GM18511 (cell line): ENCODE measurements at regions not wholly inside any gene's neighbourhood (a gene's known extent, or its start where the extent isn't known, plus 50 kb on each side); places are given as distances from the start of the nearest gene placed in this dataset.

ENCODE experiments used
- ATAC-seq: cut with Tn5 transposase; IDR thresholded peaks from one replicate; pipeline ENCODE4 v1.9.1; 2021; ENCODE audit warnings: mild to moderate bottlenecking, moderate library complexity; ENCODE audit not compliant: unreplicated experiment

GRCh38 chr15:62785881-62786828 is 256.4 kb upstream of the TPM1 start:
- ATAC-seq = no peak

- ATAC-seq = no peak
These were observed 255.1 kb upstream of the TPM1 start for GRCh38 chr15:62787401-62787800.

GRCh38 chr15:62788224-62788623 is 254.3 kb upstream of the TPM1 start:
- ATAC-seq = no peak

- no peak for ATAC-seq
These were observed 252.0 kb upstream of the TPM1 start for GRCh38 chr15:62790546-62790945.

- ATAC-seq = no peak
These were observed 250.9 kb upstream of the TPM1 start for GRCh38 chr15:62791694-62792093.

GRCh38 chr15:62792986-62793751 is 249.4 kb upstream of the TPM1 start:
- no peak for ATAC-seq

DNA sequence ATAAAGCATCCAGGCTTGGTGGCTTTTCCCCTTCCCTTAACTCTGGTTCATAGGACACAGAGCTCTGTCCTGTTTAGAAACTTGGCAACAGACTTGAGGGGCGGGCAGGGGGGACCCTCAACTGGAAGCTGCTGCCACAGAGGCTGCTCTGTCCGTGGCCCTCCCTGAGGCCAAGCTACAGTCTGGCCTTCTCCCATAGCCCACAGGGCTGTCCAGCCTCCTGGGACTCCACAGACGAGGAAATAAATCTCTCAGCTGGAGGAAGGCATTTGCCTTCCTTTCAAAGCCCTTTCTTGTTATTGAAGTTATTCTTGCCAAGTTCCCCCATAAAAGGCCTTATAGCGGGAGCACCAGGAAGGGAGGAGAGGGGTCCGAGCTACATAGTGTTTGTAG is 248.8 kb upstream of the TPM1 start:
- ATAC-seq = no peak

DNA sequence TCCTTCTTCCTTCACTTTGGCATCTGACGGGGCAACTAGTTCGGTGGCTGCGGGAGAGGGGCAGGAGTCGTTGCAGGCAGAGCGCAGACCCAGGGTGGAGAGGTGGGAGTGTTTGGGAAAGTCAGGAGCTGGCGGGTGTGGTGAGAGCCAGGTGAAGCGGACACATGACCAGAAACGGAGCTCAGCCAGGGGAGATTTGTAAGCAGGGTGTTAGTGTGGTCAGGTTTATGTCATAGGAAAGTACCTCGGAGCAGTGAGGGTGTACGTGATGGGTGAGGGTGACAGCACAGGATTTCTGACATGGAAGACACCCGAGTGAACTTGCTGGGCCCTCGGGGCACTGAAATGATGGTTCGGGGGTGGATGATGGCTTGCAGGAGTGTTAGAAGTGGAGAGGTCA is 247.4 kb upstream of the TPM1 start:
- ATAC-seq = no peak

- ATAC-seq = no peak
These were observed 246.5 kb upstream of the TPM1 start for GRCh38 chr15:62795700-62796695.

GRCh38 chr15:62797171-62797570 is 245.4 kb upstream of the TPM1 start:
- ATAC-seq = no peak

DNA sequence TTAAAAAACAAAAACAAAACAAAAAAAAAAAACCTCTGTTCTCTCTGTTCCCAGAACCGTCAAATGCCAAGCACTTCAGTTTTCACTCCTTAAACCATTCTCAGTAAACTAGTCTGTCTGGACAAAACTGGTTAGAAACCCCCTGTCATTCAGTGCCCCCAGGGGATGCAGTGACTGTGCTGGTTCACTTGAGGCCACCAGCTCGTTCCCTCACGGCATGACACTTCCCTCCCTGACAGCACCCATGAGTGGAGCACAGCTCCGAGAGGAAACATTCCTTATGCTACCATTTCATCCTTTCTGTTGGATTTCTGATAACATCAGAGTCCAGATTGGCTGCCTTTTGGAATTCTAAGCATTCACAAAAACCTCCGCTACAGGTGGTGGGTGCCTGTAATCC is 244.0 kb upstream of the TPM1 start:
- no peak for ATAC-seq

- no peak for ATAC-seq
These were observed 243.5 kb upstream of the TPM1 start for GRCh38 chr15:62799037-62799436.

- no peak for ATAC-seq
These were observed 242.6 kb upstream of the TPM1 start for GRCh38 chr15:62799919-62800318.

DNA sequence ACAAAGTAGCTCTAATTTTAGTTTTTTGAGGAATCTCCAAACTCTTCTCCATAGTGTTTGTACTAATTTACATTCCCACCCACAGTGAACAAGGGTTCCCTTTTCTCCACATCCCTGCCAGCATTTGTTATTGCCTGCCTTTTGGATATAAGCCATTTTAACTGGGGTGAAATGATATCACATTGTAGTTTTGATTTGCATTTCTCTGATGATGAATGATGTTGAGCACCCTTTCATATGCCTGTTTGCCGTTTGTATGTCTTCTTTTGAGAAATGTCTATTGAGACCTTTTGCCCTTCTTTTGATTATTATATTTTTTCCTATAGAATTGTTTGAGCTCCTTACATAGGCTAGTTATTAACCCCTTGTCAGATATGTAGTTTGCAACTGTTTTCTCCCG is 239.9 kb upstream of the TPM1 start:
- ATAC-seq = no peak

GRCh38 chr15:62803856-62804400 is 238.6 kb upstream of the TPM1 start:
- no peak for ATAC-seq

GRCh38 chr15:62805502-62805901 is 237.0 kb upstream of the TPM1 start:
- ATAC-seq = no peak

- ATAC-seq = no peak
These were observed 234.9 kb upstream of the TPM1 start for GRCh38 chr15:62807539-62808130.

DNA sequence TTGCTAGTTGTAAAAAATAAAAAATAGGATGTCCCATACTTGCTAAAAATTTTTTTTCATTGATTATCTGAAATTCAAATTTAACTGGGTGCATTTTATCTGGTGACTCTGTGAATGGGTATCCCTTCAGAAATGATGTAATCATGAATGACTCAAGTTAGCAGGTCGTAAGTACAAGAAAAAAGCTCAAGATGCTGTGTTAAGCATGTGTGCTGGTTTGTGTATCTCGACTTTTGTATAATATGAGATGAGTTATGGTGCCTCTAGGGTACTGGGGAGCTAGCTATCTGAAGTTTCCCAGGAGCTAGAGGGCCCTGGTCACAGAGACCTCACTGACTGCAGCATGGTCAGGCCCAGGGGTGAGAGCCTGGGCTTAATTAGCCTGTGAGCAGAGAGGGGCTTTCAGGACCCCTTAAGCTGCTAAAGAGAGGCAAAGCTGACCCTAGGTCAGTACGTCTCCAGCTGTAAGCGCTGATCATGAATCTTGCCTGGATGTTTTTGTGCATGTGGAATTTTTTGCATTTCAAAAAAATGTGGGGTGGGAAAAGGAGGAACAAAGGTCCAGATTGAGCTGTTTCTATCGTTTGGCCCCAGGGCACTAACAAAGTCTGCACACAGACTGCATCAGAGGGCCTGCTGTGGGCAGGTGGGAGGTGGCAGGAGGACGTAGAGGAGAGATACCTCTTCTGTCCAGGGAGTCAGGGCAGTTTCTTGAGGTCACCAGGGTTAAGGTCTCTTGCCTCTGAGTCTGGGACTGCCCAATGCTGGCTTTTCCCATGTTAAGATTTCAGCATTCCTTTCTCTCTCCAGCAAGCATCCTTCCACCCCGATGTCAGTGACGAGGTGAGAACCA is 233.2 kb upstream of the TPM1 start:
- no peak for ATAC-seq

DNA sequence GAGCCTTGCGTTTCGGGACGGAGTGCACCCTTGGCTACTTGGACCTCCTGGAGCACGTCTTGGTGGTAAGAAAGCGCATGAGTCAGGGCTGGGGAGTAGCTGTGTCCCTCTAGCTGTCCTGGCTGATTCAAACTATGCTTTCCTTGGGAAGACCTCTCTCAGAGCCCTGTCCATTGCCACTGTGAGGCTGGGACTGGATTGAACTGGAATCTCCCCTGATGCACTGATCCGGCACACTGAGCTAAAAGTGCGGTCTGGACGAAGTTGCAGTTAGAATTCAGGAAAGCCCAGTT is 232.6 kb upstream of the TPM1 start:
- ATAC-seq = no peak

DNA sequence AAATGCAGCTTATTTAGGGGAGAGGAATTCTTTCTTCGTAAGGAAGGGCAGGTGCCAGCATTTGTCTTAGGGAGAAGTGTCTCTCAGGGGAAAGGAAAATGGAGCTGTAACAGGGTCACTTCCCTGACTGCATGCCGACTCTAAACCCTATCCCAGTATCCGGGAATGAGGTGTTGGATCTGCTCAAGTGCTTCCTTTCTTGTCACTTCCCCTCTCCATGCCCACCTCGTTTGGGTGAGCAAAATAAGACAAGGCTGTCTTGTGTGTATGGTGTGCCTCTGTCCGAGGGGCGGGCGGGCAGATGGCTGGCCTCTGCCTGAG is 230.1 kb upstream of the TPM1 start:
- no peak for ATAC-seq
